Type B pancreatic cell (in vitro differentiated cells): ENCODE measurements at regions not wholly inside any gene's neighbourhood (a gene's known extent, or its start where the extent isn't known, plus 50 kb on each side); places are given as distances from the start of the nearest gene placed in this dataset.

Experiments
- DNase-seq: peaks from one replicate; pipeline ENCODE4 v3.0.0; 2021; ENCODE audit warnings: mixed read lengths; ENCODE audit not compliant: unreplicated experiment; ENCODE audit errors: extremely low spot score
- H3K27ac Mint-ChIP-seq: 2 replicates; pipeline ENCODE4 v1.8.0; 2021; ENCODE audit warnings: mild to moderate bottlenecking, mixed read lengths
- H3K27me3 Mint-ChIP-seq: 2 replicates; pipeline ENCODE4 v1.8.0; 2021; ENCODE audit warnings: mixed read lengths
- H3K36me3 Mint-ChIP-seq: 2 replicates; pipeline ENCODE4 v1.8.0; 2021; ENCODE audit warnings: mixed read lengths
- H3K4me1 Mint-ChIP-seq: one replicate; pipeline ENCODE4 v1.8.0; 2021; ENCODE audit warnings: mixed read lengths; ENCODE audit not compliant: unreplicated experiment
- H3K4me3 Mint-ChIP-seq: 2 replicates; pipeline ENCODE4 v1.8.0; 2021; ENCODE audit warnings: mild to moderate bottlenecking, mixed read lengths
- H3K9me3 Mint-ChIP-seq: 2 replicates; pipeline ENCODE4 v1.8.0; 2021; ENCODE audit warnings: mixed read lengths
- TF ChIP-seq, protein P1 (sequence below): fragments of 200-600 bp; sonication (generic); conservative IDR thresholded peaks from 2 replicates; pipeline ENCODE4 v1.5.0; 2021; ENCODE audit warnings: antibody characterized with exemption, mild to moderate bottlenecking

- Mint-ChIP-seq H3K36me3 (no peaks in the 10 kb centered on the region), H3K4me1 (no peaks in the 10 kb centered on the region), H3K27me3 (no peaks in the 10 kb centered on the region), H3K9me3 (no peaks in the 10 kb centered on the region), H3K4me3 (no peak overlapping the region), H3K27ac (no peak overlapping the region)
- TF ChIP-seq, protein P1, sequence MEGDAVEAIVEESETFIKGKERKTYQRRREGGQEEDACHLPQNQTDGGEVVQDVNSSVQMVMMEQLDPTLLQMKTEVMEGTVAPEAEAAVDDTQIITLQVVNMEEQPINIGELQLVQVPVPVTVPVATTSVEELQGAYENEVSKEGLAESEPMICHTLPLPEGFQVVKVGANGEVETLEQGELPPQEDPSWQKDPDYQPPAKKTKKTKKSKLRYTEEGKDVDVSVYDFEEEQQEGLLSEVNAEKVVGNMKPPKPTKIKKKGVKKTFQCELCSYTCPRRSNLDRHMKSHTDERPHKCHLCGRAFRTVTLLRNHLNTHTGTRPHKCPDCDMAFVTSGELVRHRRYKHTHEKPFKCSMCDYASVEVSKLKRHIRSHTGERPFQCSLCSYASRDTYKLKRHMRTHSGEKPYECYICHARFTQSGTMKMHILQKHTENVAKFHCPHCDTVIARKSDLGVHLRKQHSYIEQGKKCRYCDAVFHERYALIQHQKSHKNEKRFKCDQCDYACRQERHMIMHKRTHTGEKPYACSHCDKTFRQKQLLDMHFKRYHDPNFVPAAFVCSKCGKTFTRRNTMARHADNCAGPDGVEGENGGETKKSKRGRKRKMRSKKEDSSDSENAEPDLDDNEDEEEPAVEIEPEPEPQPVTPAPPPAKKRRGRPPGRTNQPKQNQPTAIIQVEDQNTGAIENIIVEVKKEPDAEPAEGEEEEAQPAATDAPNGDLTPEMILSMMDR = no peak
- DNase-seq = no peak
Observed at GRCh38 chr4:177692907-177693306, 250.7 kb upstream of the AGA start.

- no peak overlapping the region for H3K27ac Mint-ChIP-seq
- TF ChIP-seq, protein P1 = no peak
- H3K36me3 Mint-ChIP-seq = no peaks in the 10 kb centered on the region
- H3K4me1 Mint-ChIP-seq = no peaks in the 10 kb centered on the region
- no peak overlapping the region for H3K4me3 Mint-ChIP-seq
- no peak for DNase-seq
- no peaks in the 10 kb centered on the region for H3K9me3 Mint-ChIP-seq
- no peaks in the 10 kb centered on the region for H3K27me3 Mint-ChIP-seq
Observed at GRCh38 chr4:177696438-177696966, 254.3 kb upstream of the AGA start.

- no peaks in the 10 kb centered on the region for H3K9me3 Mint-ChIP-seq
- no peak overlapping the region for H3K27ac Mint-ChIP-seq
- TF ChIP-seq, protein P1 = no peak
- no peaks in the 10 kb centered on the region for H3K4me1 Mint-ChIP-seq
- no peaks in the 10 kb centered on the region for H3K27me3 Mint-ChIP-seq
- no peak overlapping the region for H3K4me3 Mint-ChIP-seq
- DNase-seq = no peak
- H3K36me3 Mint-ChIP-seq = no peaks in the 10 kb centered on the region
Observed at GRCh38 chr4:177699365-177700213, 257.4 kb upstream of the AGA start.

DNA sequence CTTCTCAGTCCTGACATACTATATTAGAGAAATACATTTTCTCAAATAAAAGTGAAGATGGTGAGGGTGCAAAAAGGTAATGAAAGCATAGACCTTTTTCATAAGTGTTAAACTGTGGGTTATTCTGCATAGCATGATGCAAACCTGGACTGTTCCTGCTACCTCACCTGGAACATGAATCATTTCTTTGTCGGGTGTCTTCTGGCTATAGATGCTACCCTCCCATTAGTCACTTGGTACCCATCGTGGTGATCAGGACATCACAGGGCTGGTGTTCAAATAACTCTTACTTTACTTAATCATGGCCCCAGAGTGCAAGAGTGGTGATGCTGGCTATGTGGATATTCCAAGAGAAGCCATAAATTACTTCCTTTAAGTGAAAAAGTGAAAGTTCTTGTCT lies 264.7 kb upstream of the AGA start:
- H3K4me1 Mint-ChIP-seq = no peaks in the 10 kb centered on the region
- no peaks in the 10 kb centered on the region for H3K9me3 Mint-ChIP-seq
- H3K27me3 Mint-ChIP-seq = no peaks in the 10 kb centered on the region

GRCh38 chr4:177713454-177713853 lies 271.2 kb upstream of the AGA start:
- Mint-ChIP-seq H3K27me3 (no peaks in the 10 kb centered on the region), H3K27ac (no peak overlapping the region), H3K4me1 (no peaks in the 10 kb centered on the region), H3K9me3 (no peaks in the 10 kb centered on the region), H3K4me3 (no peak overlapping the region), H3K36me3 (no peaks in the 10 kb centered on the region)
- TF ChIP-seq, protein P1 = no peak
- DNase-seq = no peak

More for the DNA sequence above, 264.7 kb upstream of the AGA start:
- TF ChIP-seq, protein P1 = no peak
- H3K4me3 Mint-ChIP-seq = no peak overlapping the region
- H3K27ac Mint-ChIP-seq = no peak overlapping the region
- DNase-seq = no peak
- no peaks in the 10 kb centered on the region for H3K36me3 Mint-ChIP-seq
